ENCODE measurements at regions not wholly inside any gene's neighbourhood (a gene's known extent, or its start where the extent isn't known, plus 50 kb on each side); places are given as distances from the start of the nearest gene placed in this dataset.

GRCh38 chr1:38287036-38287435, 240.4 kb upstream of the POU3F1 start:
- DNase-seq (ENCODE audit: low spot score): no peak

DNA sequence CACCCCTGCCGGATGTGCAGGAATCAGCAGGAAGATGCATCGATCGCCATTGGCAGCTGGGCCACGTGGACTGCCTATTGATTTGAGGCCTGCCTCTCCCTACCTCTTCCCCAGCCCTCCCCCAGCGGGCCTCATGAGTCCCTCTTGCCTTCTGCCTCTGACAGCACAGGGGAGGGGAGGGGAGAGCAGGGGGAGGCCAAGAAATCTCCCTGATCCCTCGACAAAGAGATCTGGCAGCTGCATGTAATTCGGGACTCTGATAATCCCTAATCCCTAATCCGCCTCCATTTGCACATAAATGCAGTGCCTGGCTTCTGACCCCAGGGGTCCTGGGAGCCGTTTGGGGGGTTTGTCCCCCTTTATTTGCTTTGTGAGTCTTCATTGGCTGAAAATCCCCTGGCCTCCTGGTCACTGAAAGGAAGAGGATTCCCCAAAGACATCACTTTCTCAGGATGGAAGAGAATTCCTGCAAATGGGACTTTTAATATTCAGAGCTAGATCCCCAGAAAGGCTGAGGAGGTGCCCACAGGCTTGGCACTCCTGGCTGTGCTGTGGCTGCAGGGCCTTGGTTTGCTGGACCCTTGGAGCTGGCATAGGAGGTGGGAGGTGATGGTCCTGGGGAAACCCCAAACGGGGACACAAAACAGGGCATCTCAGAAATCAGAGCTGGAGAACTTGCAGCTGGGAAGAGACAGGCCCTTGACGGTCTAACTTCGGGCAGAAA, 239.4 kb upstream of the POU3F1 start:
- DNase-seq (ENCODE audit: low spot score): no peak

DNA sequence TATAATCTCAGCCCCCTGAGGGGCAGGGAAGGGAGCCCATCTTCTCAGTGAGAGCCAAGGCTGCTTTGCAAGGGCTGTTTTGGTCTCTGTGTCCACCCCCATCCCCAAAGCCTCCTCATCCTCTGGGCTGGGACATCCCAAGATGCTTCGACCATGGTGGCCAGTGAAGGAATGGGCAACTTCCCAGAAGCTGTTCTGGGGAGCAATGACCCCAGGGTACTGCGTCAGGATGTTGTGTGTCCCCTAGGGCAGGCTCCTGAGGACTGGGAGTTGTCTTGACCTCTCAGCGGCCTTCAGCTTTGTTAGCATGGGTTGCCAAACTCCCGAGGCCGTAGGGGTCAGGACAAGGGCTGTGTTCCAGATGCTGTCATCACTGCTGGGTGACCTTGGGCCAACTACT, 238.4 kb upstream of the POU3F1 start:
- no peak for DNase-seq (ENCODE audit: low spot score)

GRCh38 chr1:38283696-38284470, 237.3 kb upstream of the POU3F1 start:
- DNase-seq (ENCODE audit: low spot score): no peak

DNA sequence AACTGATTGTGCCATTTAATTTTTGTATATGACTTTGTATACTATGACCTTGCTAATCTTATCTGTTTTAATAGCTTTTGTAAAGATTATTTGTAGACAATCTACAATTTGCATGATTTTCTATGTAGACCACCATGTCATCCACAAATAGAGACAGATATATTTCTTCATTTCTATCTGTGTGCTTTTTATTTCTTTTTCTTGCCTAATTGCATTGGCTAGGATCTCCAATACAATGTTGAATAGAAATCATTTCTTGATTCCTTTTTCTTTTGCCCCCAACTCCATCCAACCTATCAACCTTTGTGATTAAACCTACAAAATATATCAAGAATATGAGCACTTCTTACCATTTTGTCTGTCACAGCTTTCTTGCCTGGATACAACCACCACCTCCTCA, 232.6 kb upstream of the POU3F1 start:
- DNase-seq (ENCODE audit: low spot score): no peak

GRCh38 chr1:38277646-38278045, 231.1 kb upstream of the POU3F1 start:
- DNase-seq (ENCODE audit: low spot score): no peak

DNA sequence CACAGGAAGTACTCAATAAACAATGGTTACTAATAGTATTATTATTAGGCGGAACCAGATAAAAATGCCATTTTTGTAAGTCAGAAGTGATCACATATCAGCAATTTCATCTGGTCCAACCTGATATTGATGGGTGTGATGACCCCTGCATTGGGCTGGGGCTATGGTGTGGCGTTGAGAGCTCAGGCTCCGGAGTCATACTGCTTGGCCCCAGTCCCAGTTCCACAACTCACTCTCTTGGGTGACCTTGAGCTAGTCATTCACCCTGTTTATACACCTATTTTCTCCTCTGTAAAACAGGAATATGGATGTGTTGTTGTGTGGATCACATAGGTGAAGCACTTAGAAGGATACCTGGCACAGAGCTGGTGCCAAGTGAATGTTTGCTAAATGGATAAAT, 229.4 kb upstream of the POU3F1 start:
- no peak for DNase-seq (ENCODE audit: low spot score)

DNA sequence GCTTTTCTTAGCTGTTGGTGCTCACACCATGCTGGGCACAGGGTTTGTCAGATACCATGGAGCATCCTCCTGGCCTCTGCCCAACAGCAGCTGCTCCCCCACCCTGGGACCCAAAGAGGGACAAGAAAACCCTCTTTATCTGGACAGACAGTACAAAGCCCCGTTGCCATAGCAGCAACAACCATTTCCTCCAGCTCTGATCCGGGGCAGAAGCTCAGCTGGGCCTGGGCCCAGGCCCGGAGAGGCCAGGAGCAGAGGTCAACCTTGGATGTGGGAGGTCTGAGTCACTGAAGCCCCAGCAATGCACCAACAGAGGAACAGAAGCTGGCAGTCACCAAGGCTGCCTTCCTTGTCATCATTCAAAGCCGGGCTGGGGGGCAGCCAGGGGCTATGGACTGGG, 228.4 kb upstream of the POU3F1 start:
- DNase-seq (ENCODE audit: low spot score): no peak

GRCh38 chr1:38273196-38273804, 226.7 kb upstream of the POU3F1 start:
- no peak for DNase-seq (ENCODE audit: low spot score)

DNA sequence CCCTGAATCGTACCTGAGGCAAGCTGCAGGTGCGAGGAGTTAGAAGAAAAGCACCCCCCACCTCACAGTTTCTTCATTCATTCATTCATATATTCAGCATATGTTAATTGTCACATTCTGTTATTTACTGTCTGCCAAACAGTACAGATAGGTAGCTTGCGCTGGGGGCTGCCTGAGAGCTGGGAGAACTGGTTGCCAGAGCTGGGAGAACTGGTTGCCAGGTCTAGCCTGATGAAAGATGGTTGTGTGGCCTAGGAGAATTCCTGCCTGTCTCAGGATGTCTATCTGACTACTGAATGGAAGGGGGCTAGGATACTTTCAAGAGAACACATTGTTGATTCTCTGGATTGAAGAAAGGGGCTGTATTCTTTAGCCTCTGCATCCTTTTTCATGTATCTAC, 225.9 kb upstream of the POU3F1 start:
- no peak for DNase-seq (ENCODE audit: low spot score)

GRCh38 chr1:38270849-38271633, 224.4 kb upstream of the POU3F1 start:
- no peak for DNase-seq (ENCODE audit: low spot score)

- DNase-seq (ENCODE audit: low spot score): no peak
These were observed 223.6 kb upstream of the POU3F1 start for GRCh38 chr1:38269923-38270848.

GRCh38 chr1:38268226-38268625, 221.6 kb upstream of the POU3F1 start:
- DNase-seq (ENCODE audit: low spot score): no peak

DNA sequence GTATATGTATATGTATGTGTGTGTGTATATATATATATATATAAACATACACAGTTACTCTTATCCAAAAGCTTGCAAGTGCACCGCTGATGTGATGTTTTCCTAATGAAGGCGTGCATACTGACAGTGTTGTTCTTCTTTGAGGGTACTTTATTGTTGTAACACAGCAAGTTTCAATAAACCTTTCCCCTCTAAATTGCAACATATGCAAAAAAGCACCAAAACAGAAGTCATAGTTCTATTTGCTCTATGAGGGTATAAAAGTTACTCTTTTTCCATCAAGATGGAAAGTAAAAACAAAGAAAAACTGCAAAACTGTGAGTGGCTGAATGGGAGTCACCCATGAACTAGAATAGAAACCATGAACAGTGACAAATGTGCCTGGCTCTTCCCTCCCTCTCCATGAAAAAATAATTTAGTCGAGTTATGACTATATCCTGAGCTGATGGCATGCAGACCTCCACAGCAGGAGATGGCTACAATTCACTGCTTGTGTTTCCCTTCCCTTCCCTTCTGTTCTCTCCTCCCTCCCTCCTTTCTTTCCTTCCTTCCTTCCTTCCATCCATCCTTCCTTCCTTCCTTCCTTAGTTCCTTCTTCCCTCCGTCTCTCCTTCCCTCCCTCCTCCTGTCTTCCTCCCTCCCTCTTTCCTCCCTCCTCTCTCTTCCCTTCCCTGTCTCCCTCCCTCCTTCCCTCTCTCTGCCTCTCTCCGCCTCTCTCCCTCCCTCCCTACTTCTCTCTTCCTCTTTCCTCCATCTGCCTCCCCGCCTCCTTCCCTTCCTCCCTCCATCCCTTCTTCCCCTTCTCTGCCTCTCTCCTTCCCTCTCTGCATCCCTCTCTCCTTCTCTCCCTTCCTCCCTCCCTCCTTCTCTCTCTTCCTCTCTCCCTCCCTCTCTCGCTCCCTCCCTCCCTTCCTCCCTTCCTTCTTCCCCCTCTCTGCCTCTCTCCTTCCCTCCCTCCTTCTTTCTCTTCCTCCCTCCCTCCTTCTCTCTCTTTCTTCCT, 220.7 kb upstream of the POU3F1 start:
- no peak for DNase-seq (ENCODE audit: low spot score)

DNA sequence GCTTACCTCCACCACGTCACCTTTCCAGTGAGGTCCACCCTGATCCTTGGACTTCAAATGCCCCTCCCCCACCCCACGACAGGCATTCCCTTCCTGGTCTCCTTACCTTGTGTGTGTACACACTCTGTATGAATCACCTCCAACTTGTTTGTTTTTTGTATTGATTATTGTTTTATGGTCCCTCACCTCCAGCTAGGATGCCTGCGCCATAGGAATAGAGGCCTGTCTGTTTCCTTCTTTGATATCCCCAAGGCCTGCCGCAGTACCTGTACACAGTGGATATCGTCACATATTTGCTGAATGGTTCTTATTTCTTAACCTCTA, 219.6 kb upstream of the POU3F1 start:
- DNase-seq (ENCODE audit: low spot score): no peak

DNA sequence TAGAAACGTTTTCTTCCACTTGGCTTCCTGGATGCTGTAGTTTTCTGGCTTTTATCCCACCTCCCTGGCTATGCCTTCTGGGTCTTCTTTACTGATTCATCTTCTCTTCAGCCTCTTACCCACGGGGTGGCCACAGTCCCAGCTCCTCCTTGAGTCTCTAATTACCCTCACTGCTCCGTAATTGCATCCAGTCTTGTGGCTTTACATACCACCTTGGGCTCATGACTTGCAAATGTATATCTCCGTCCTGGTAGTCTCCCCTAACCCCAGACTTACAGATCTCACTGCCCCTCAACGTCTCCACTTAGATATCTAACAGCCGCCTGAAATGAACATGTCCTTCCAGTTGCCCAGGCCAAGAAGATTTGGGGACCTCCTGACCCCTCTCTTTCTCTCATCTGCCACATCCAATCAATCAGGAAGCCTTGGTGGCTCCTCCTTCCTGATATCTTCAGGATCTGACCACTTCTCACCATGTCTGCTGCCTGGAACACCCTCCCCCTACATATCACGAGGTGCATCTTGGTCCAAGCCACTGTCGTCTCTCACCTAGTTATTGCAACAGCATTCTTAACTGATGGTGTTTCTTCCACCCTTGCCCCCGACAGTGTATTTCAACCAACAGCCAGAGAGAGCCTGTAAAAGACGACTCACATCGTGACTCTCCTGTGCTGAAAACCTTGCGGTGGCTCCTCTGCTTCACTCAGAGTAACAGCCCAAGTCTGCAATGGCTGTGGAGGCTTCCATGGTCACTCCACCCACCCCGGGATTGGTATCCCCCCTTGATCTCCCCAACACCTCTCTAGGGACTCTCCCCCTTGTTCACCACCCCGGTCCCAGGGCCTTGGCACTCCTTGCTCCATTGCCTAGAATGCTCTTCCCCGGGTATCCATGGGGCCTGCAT, 219.0 kb upstream of the POU3F1 start:
- DNase-seq (ENCODE audit: low spot score): no peak

DNA sequence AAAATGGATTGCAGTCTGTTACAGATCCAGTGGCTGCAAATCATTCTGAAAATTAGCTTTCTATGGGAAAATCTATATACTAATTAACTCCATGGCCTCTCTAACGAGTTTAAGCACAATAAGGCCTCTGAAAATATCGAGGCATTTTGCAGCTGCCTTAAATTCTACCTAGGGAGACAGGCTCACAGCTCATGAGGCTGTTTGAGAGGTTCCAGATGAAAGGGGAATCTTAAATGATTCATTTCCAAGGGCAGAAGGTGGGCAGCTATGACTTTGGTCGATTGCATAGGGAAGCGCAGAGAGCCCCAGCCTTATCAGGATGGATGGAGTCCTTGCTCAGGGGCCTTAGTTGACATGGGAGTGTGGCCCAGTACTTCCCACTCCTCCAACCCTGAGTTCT, 216.8 kb upstream of the POU3F1 start:
- DNase-seq (ENCODE audit: low spot score): no peak

- DNase-seq (ENCODE audit: low spot score): no peak
These were observed 215.0 kb upstream of the POU3F1 start for GRCh38 chr1:38261574-38261973.

DNA sequence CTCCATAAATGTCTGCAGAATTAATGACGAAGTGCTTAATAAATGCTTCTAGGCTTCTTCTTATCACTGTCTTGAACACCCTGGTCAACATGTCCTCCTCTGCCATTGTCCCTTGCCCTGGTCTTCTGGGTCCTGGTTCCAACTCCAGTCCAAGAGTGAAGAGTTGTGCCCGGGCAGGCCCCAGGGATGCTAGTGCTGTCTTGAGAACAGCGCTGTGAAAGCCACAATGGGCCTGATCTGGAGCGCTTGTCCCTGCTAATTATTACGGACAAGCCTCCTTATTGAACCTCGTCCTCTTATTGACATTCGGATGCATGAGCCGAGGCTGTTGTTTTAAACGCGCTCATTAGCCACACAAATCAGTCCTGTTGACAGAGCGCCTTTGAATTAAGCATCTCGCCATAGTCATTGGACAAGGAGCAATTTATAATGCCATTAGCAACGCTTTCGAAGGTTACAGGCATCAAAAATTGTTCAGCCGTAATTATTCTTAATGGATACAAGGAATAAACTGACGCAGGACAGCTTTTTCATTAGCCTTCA, 211.6 kb upstream of the POU3F1 start:
- DNase-seq (ENCODE audit: low spot score): no peak
